D721Med (cell line): ENCODE measurements at regions not wholly inside any gene's neighbourhood (a gene's known extent, or its start where the extent isn't known, plus 50 kb on each side); places are given as distances from the start of the nearest gene placed in this dataset.

Experiments
- DNase-seq: peaks from one replicate; pipeline ENCODE4 v3.0.0; 2011; ENCODE audit warnings: low spot score; ENCODE audit not compliant: insufficient read length
- FAIRE-seq: peaks from 2 replicates; lab custom pipeline; 2011; peaks lifted over from hg19 to GRCh38; lab: Jason Lieb, UNC
- TF ChIP-seq, protein P1 (sequence below): IDR thresholded peaks from 2 replicates; pipeline ENCODE4 v1.5.1; 2012; ENCODE audit warnings: mild to moderate bottlenecking, control low read depth; ENCODE audit not compliant: insufficient read depth; ENCODE audit errors: missing control alignments

DNA sequence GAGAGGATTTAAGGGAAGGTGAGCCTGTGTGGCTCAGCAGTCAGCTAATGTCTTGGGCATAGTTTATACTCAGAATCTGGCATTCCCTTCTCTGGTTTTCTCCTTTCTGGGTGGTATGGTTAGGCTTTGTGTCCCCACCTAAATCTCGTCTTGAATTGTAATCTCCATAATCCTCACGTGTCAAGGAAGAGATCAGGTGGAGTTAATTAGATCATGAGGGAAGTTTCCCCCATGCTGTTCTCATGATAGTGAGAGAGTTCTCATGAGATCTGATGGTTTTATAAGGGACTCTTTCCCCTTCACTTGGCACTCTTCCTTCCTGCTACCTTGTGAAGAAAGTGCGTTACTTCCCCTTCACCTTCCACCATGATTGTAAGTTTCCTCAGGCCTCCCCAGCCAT lies 169.8 kb upstream of the PELI2 start:
- FAIRE-seq (peak; percentile 11), DNase-seq (no peak)
- TF ChIP-seq, protein P1, sequence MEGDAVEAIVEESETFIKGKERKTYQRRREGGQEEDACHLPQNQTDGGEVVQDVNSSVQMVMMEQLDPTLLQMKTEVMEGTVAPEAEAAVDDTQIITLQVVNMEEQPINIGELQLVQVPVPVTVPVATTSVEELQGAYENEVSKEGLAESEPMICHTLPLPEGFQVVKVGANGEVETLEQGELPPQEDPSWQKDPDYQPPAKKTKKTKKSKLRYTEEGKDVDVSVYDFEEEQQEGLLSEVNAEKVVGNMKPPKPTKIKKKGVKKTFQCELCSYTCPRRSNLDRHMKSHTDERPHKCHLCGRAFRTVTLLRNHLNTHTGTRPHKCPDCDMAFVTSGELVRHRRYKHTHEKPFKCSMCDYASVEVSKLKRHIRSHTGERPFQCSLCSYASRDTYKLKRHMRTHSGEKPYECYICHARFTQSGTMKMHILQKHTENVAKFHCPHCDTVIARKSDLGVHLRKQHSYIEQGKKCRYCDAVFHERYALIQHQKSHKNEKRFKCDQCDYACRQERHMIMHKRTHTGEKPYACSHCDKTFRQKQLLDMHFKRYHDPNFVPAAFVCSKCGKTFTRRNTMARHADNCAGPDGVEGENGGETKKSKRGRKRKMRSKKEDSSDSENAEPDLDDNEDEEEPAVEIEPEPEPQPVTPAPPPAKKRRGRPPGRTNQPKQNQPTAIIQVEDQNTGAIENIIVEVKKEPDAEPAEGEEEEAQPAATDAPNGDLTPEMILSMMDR = no peak

GRCh38 chr14:55949708-55950107 lies 168.5 kb upstream of the PELI2 start:
- no peak for FAIRE-seq

DNA sequence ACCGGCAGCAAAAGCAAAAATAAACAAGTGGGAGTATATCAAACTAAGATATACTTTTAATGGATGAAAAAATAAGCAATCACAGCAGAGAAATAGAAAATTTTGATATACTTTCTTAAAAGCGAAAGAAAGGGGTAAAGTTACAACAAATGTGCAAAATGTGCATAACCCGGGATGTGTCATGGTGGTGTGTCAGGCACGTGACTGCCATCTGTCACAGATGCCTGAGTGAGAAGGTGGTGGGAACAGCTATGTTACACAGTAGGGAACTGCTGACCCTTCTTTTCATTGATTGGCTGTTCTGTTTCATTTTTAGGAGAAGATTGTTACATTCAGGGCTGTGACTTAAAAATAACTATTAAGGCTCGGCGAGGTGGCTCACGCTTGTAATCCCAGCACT lies 168.1 kb upstream of the PELI2 start:
- FAIRE-seq (no peak), DNase-seq (no peak)
- TF ChIP-seq, protein P1 = no peak

More at GRCh38 chr14:55949708-55950107, 168.5 kb upstream of the PELI2 start:
- DNase-seq = no peak
- TF ChIP-seq, protein P1 = no peak

GRCh38 chr14:55951341-55952206 lies 166.6 kb upstream of the PELI2 start:
- TF ChIP-seq, protein P1 = no peak
- FAIRE-seq (no peak), DNase-seq (no peak)

GRCh38 chr14:55954108-55954507 lies 164.1 kb upstream of the PELI2 start:
- DNase-seq (no peak), FAIRE-seq (no peak)
- TF ChIP-seq, protein P1 = no peak

GRCh38 chr14:55955175-55955574 lies 163.0 kb upstream of the PELI2 start:
- TF ChIP-seq, protein P1 = no peak
- DNase-seq (no peak), FAIRE-seq (no peak)

- no peak for FAIRE-seq
- TF ChIP-seq, protein P1 = no peak
- no peak for DNase-seq
Measured at GRCh38 chr14:55957950-55958349, 160.3 kb upstream of the PELI2 start.
